NT2/D1 (cell line): ENCODE measurements at regions not wholly inside any gene's neighbourhood (a gene's known extent, or its start where the extent isn't known, plus 50 kb on each side); places are given as distances from the start of the nearest gene placed in this dataset.
A peak's percentile ranks its signal among the peaks of the same experiment; 100 is the strongest.

Experiments used
- DNase-seq: peaks from one replicate; pipeline ENCODE4 v3.0.0-alpha.2; 2011; ENCODE audit warnings: low read depth, low spot score
- H3K27me3 ChIP-seq: 2 replicates; pipeline ENCODE4 v1.6.0; 2011; ENCODE audit warnings: mild to moderate bottlenecking; ENCODE audit not compliant: insufficient read length, insufficient read depth
- H3K36me3 ChIP-seq: 2 replicates; pipeline ENCODE4 v1.6.1; 2011; ENCODE audit warnings: mild to moderate bottlenecking, low read length, mixed read lengths; ENCODE audit not compliant: insufficient read depth, insufficient read length
- H3K4me1 ChIP-seq: 2 replicates; pipeline ENCODE4 v1.5.1; 2011; ENCODE audit not compliant: insufficient read depth, insufficient read length
- H3K4me3 ChIP-seq: 2 replicates; pipeline ENCODE4 v1.5.1; 2011; ENCODE audit warnings: low read depth; ENCODE audit not compliant: insufficient read length
- H3K9ac ChIP-seq: 2 replicates; pipeline ENCODE4 v1.6.0; 2011; ENCODE audit warnings: low read depth; ENCODE audit not compliant: insufficient read length
- H3K9me3 ChIP-seq: 2 replicates; pipeline ENCODE4 v1.5.1; 2011; ENCODE audit warnings: mild to moderate bottlenecking, low read length; ENCODE audit not compliant: insufficient read depth
- SUZ12 ChIP-seq: IDR thresholded peaks from 2 replicates; pipeline ENCODE4 v1.6.1; 2011; ENCODE audit not compliant: insufficient read length, insufficient read depth; ENCODE audit errors: extremely low read depth
- YY1 ChIP-seq: IDR thresholded peaks from 2 replicates; pipeline ENCODE4 v1.6.1; 2011; ENCODE audit not compliant: insufficient read length, insufficient read depth
- ZNF274 ChIP-seq: IDR thresholded peaks from 2 replicates; pipeline ENCODE4 v1.6.1; 2011; ENCODE audit warnings: mild to moderate bottlenecking, low read depth, low read length

- TF ChIP-seq SUZ12 (no peak), ZNF274 (no peak), YY1 (no peak)
- H3K9me3 ChIP-seq, result no peaks in the 10 kb centered on the region
- no peak for DNase-seq
- H3K4me3 ChIP-seq, result no peak overlapping the region
- peaks cover 13% of the 10 kb centered on the region for H3K4me1 ChIP-seq
- H3K27me3 ChIP-seq, result no peaks in the 10 kb centered on the region
- H3K36me3 ChIP-seq, result no peaks in the 10 kb centered on the region
- H3K9ac ChIP-seq, result peak overlapping the region; percentile 80
Measured at GRCh38 chr12:116382686-116383530, 105.4 kb upstream of the MED13L start.

DNA sequence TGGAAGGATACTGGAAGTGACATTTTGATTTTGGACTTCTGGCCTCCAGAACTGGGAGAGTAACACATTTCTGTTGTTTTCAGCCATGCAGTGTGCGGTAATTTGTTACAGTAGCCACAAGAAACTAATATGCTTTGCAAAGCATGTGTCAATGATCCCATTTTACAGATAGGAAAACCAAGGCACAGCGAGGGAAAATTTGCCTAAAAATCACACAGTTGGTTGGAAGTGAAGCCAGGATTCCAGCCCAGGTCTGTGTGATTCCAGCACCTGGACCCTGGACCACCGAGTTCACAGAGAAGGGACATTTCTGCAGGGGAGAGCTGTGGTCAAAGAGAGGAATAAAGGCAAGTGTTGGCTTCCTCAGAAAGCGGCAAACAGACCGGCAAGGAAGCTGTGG, 106.7 kb upstream of the MED13L start:
- Histone ChIP-seq H3K36me3 (no peaks in the 10 kb centered on the region), H3K4me1 (peaks cover 13% of the 10 kb centered on the region), H3K27me3 (no peaks in the 10 kb centered on the region), H3K9ac (no peak overlapping the region), H3K9me3 (no peaks in the 10 kb centered on the region), H3K4me3 (no peak overlapping the region)
- TF ChIP-seq YY1, result no peak
- no peak for TF ChIP-seq SUZ12
- TF ChIP-seq ZNF274, result no peak
- no peak for DNase-seq

- DNase-seq, result no peak
- no peak overlapping the region for H3K4me3 ChIP-seq
- no peak for TF ChIP-seq YY1
- no peak for TF ChIP-seq ZNF274
- no peak for TF ChIP-seq SUZ12
Measured at GRCh38 chr12:116384691-116385485, 107.4 kb upstream of the MED13L start.

GRCh38 chr12:116385486-116386217, 108.2 kb upstream of the MED13L start:
- no peak for TF ChIP-seq YY1
- no peak for TF ChIP-seq SUZ12
- no peak for TF ChIP-seq ZNF274
- Histone ChIP-seq H3K4me3 (no peak overlapping the region), H3K9me3 (no peaks in the 10 kb centered on the region), H3K4me1 (peaks cover 13% of the 10 kb centered on the region), H3K27me3 (no peaks in the 10 kb centered on the region), H3K36me3 (no peaks in the 10 kb centered on the region), H3K9ac (no peak overlapping the region)
- no peak for DNase-seq

More at GRCh38 chr12:116384691-116385485, 107.4 kb upstream of the MED13L start:
- H3K27me3 ChIP-seq, result no peaks in the 10 kb centered on the region
- H3K4me1 ChIP-seq, result peaks cover 13% of the 10 kb centered on the region
- no peaks in the 10 kb centered on the region for H3K9me3 ChIP-seq
- no peak overlapping the region for H3K9ac ChIP-seq
- no peaks in the 10 kb centered on the region for H3K36me3 ChIP-seq

DNA sequence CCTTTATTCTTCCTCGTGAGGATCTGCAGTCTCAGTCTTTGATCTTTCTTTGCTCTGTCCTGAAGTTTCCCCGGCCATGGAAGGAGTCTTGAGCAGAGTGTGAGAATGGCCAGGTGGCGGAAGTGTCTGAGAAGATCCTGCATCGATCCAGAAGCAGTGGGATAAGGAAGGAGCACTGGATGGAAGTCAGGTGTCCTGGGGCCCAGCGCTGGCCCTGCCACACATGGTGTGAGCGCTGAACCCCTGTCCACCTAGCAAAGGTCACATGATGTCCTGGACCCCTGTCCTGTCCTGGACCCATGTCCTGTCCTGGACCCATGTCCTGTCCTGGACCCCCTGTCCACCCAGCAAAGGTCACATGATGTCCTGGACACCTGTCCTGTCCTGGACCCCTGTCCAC, 111.8 kb upstream of the MED13L start:
- H3K9me3 ChIP-seq, result peaks cover 6% of the 10 kb centered on the region; the same call in 1 of the 2 replicates
- H3K4me3 ChIP-seq, result no peak overlapping the region
- DNase-seq, result no peak
- no peaks in the 10 kb centered on the region for H3K36me3 ChIP-seq
- no peak overlapping the region for H3K9ac ChIP-seq
- H3K27me3 ChIP-seq, result no peaks in the 10 kb centered on the region
- peaks cover 2% of the 10 kb centered on the region for H3K4me1 ChIP-seq
- no peak for TF ChIP-seq ZNF274
- no peak for TF ChIP-seq SUZ12
- no peak for TF ChIP-seq YY1

GRCh38 chr12:116389990-116390389, 112.5 kb upstream of the MED13L start:
- TF ChIP-seq SUZ12 (no peak), YY1 (no peak), ZNF274 (no peak)
- Histone ChIP-seq H3K4me3 (no peak overlapping the region), H3K27me3 (no peaks in the 10 kb centered on the region), H3K4me1 (peaks cover 2% of the 10 kb centered on the region), H3K36me3 (no peaks in the 10 kb centered on the region), H3K9me3 (peaks cover 6% of the 10 kb centered on the region; the same call in 1 of the 2 replicates), H3K9ac (no peak overlapping the region)
- DNase-seq, result no peak
